GM21529 (cell line): ENCODE measurements at regions not wholly inside any gene's neighbourhood (a gene's known extent, or its start where the extent isn't known, plus 50 kb on each side); places are given as distances from the start of the nearest gene placed in this dataset.
"Not testable (repeated sequence)": the region's sequence is repeated elsewhere in the genome, so short reads cannot be mapped to it uniquely, and the experiment has no call there.

ENCODE experiments used
- ATAC-seq: cut with Tn5 transposase; IDR thresholded peaks from one replicate; pipeline ENCODE4 v1.9.1; 2021; ENCODE audit not compliant: unreplicated experiment

DNA sequence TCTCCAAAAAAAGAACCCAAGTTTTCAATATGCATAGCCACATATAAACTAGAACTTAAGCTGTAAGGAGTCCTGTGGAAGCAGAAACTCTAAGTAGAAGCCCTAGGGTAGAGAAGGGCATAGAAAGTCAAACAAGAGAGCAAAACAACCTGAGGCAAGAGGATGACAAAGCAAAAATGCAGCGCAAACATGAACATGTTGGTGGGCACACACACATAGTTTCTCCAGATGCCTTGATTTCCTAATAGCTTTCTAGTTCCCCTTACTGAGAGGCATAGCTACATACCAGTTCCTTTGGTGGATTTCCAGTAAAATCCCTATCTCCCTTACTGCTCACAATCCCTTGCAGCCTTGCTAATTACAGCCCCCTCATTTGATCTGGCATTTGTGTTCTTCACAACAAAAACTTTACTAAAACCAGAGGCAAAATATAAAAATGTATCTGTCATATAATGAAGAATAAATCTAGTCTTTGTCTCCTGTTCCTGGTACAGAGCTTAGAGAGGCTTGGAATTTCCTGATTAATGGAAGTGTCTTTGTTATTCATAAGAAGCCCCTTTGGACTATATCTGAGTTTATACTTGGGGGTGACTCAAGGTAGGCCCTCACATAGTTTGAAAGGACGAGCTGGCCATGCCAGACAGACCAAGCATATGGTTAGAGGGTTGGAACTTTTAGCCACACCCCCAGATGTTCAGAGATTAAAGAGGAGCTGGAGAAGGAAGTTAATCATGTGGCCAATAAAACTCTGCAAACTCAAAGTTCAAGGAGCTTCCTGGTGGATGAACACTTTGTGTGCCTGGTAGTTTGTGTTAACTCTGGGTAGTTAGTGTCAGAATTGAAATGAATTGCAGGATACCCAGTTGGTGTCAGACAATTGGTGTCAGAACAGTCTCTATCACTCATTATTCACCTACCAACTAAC, 52.7 kb upstream of the ZCCHC13 start:
- no peak for ATAC-seq

DNA sequence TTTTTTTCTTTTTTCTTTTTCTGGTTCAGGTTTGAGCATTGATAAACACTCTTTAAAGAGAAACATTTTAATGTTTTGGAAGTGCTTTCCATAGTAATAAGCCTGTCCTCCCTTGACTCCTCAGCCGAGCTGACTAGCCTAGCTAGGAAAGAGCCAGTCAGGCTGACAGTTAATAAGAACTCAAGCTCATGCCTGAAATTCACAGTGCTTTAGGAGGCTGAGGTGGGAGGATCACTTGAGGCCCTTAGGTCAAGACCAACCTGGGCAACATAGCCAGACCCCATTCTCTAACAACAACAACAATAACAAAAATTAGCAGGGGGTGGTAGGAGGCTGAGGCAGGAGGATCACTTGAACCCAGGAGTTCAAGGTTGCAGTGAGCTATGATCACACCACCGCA, 53.4 kb upstream of the ZCCHC13 start:
- no peak for ATAC-seq

DNA sequence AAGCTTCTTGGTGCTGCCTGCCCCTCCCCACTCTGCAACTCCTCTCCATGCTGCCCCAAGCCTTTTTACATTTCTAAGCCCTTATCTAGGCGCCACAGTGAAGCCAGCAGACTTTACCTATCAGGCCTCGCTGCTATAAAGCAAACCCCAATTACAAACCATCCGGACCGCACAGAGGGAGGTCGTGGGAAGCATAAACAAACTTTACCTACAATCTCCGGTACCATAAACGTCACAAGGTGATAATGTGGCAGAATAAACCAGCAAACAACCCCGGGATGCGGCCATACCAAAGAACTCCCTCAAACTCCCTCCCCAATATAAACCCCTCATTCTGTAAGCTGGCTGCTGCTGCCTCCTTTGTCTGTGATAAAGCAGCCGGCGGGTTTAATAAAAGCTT, 54.0 kb upstream of the ZCCHC13 start:
- ATAC-seq, result no peak

DNA sequence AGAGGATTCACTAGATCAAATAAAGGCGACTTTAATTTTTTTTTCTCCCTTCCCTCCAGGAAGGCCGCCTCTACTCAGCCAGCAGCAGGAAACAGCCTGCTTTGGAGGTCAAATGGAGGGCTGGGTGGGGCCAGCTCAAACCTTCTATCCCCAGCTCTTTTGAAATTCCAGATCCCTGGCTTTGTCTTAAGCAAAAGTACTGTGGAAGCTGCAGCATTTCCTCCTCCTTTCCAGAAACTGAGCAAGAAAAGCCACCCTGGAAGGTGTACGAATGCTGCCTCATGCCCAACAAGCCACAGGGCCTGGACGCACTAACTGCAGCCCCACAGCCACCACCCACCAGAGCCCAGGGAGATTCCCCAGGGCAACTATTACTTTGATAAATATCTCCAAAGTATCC, 55.1 kb upstream of the ZCCHC13 start:
- no peak for ATAC-seq

DNA sequence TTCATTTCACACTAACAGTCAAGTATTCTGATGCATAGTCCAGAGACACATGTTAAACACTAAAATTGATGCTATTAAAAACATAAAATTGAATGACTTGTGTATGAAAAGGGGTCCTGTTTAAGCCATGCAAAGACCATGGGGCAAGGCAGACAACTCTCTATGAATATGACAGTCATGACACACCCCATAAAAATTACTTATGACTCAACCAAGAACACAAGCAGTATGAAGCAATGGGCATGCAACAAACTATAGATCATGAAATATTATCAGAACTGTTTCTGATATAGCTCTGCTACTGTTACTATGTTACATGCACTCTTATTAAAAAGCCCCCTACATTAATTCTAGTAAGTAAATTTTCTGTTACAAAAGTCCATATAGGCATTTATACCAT, 57.5 kb upstream of the ZCCHC13 start:
- no peak for ATAC-seq

DNA sequence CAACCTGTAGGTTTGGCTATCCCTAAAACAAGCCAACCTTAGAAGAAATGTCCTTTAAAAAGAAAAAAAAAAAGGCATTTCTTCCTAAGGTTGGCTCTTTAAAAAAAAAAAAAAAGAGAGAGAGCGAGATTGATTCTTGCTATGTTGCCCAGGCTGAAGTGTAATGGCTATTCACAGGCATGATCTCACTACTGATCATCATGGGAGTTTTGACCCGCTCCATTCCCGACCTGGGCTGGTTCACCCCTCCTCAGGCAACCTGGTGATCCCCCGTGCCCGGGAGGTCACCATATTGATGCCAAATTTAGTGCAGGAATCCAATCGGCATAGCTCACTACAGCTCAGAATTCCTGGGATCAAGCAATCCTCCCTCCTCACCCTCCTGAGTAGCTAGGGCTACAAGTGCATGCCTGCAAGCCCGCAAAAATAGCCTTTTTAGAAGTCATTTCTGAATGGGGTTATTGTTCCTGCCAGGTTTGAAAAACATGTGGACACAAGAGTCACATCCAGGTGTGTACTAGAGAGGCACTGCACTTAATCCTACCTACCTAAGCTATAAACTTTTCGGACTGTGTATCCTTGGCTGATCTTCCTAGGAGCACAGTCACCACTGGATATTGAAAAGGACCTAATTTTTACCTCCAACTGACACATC, 61.4 kb upstream of the ZCCHC13 start:
- no peak for ATAC-seq

DNA sequence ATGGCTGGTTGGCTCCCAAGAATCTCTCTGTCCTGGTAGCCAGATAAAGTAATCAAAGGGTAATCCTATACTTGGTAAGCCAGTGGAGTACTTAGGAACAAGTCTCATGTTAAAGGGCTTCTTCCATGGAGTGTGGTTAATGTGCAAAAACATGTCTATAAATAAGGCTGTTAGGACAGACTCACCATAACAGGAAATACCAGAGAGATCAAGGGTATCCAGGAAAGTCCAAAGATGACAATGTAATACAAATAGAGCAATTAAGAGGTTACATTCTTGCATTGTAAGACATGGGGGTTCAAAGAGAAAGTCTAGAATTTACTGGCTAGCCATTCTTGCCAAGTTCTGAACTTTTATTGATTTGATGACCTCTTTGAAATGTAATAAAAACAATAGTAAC, 61.9 kb upstream of the ZCCHC13 start:
- ATAC-seq, result no peak

DNA sequence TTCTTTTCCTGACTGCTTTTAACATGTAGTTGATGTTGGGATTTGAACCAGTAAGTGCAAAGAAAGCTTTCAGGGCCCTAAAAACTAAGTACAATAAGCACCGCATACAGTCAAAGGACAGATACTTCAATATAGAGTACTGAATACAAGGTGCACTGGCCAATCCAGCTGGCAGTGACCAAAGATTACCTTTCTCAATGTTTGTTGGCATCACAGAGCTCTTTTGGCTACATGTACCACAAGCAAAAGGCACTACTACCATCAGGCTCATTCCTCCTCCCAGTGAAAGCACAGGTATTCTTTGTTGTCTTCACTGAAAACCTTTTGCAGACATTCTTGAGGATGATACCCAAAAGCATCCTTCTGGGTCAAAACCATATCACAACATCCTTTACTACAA, 65.2 kb upstream of the ZCCHC13 start:
- ATAC-seq, result no peak

DNA sequence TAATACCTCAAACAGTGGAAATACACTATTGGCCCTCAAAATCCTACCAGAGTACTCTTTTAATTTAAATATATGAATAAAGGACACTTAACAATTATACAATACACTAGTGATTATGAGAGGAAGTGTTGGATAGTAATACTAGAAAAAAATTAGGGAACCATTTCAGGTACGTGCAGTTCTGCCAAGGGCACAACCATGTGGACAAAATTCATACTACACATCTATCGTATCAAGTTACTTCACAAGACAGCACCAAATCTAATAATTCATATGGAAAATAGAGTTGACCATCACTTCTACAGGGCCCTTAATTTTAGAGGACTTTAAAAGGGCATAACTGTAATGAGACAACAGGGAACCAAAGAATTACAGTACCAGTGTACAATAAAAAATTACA, 69.2 kb upstream of the ZCCHC13 start:
- no peak for ATAC-seq

DNA sequence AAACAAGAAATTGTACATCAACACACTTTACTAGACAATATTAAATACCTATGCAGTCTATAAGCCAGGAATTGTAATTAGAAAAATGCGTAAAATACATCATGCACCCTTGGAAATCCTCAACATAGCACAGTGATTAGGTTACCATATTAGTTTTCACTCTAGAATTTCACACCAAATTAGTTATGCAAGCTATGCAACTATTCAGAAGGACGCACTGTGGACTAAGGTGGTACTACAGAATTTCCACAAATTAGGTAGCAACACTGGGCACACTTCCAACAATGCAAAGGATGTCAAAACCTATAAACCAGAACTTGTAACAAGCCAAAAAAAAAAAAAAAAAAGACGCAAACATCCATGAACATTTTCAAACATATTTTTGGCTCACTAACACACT, 71.1 kb upstream of the ZCCHC13 start:
- ATAC-seq, result peak; percentile 45

DNA sequence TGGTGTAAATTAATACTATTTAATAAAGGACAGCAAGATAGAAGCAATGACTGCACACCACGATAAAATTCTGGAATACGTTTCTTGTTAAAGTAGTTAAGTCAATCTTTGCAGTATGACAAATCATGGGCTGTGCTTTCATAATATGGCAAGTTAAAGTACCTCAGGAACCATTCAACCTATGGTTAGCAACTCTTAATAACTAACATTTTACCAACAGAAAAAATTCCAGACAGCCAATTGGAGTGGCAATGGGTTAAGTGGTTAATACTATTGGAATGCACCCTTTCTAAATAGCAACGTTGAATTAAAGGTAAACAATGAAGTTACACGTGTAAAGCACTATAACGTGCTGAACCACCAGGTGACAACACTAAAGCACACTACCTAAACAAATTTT, 72.4 kb upstream of the ZCCHC13 start:
- no peak for ATAC-seq

DNA sequence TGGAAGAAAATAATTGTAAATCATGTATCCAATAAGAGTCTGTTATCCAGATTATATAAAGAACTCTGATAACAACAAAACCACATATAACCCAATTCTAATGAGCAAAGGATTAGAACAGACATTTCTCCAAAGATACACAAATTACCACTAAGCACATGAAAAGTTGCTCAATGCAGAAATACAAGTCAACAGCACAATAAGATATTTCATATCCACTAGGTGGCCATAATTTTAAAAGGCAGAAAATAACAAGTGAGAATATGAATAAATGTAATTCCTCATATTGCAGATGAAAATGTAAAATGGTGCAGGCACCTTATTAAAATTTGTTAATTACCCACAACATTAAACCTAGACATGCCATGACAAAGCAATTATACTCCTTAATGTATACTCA, 73.9 kb upstream of the ZCCHC13 start:
- no peak for ATAC-seq

DNA sequence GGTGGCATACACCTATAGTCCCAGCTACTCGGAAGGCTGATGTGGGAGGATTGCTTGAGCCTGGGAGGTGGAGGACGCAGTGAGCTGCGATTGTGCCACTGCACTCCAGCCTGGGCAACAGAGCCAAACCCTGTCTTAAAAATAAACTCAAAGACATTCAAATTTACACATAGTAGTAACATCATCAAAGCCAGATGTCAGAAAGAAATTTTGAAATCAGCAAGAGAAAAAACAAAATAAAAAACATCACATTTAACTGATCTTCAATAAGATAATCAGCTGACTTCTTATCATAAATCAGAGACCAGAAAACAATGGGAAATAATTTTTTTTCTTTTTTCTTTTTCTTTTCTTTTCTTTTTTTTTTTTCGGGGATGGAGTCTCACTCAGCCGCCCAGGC, 78.9 kb upstream of the ZCCHC13 start:
- ATAC-seq, result no peak

DNA sequence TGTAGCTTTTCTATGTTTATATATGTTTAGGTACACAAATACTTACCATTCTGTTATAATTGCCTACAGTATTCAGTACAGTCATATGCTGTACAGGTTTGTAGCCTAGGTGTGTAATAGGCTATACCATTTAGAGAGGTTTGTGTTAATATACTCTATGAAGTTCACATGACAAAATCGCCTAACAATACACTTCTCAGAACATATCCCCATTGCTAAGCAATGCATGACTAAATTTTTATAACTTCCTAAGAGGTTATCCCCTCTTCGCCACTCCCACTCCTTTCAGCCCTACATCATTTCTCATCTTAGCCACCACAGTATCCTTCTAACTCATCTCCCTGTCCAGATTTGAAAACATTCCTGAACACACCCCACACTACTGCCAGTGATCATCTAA, 83.7 kb upstream of the ZCCHC13 start:
- no peak for ATAC-seq

DNA sequence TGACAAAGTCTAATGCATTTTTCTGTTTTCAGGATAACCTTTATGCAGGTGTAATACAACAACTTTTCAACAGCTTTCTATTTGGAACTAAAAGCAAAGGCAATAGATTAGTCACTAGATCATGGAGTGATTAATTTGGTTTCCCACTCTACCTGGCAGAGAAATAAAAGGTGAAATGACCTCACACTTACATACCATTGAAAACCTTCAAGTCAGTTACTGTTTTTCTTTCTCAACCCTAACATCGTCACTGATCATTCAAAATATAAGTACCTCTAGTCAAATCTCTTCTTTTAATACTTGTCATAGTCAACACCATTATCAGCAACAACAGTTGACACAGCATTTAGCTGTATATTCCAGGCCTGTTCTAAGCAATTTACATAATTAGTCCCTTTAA, 85.1 kb upstream of the ZCCHC13 start:
- ATAC-seq, result no peak

DNA sequence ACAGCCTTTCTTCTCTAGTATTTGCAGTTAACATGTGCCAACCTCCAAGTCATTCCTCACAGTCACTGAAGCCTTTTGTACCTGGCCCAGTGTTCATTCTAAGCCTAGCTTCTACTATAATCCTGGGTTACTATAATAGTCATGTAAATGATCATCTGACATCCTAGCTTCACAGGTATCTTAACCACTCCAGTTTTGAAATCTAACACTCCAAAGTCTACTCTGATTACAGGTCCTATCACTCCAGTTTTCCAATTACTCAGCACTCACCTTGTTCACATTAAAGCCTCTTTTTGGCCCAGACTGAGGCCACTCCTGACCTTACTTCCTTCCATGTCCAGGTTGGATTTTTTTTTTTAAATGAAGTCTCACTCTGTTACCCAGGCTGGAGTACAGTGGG, 87.6 kb upstream of the ZCCHC13 start:
- ATAC-seq, result no peak

DNA sequence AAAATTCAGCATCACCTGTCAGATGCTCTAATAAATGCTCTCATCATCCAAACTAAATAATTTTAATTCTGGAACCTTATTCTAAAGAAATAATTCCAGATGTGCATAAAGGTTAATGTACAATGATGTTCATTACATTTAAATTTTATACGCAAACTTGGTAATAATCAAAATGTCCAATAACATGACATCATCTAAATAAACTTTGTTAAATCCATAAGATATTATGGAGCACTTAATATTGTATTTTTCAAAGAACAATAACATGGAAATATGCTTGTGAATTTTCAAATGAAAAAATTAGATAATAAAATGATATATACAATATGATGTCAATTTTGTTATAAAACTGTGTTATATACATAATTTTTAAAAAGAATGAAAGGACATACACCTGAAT, 92.1 kb upstream of the ZCCHC13 start:
- ATAC-seq, result no peak

DNA sequence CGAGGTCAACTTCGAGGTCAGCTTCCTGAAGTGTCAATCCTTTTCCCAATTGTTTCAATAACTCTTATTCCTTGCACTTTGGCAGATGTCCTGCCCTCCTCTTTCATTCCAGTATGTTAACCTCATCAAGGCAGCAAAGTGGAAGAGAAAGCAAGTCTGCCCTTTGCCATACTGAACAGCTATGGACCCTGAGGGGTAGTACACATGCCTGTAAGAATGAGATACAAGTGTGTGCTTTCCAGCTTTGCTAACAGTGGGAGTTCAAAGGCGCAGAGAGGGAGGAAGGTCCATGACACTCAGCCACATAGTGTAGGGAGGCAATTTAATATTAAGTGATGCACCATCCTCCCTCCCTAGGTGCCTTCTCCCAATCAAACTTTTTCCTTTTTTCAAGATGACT, 96.4 kb upstream of the ZCCHC13 start:
- no peak for ATAC-seq

DNA sequence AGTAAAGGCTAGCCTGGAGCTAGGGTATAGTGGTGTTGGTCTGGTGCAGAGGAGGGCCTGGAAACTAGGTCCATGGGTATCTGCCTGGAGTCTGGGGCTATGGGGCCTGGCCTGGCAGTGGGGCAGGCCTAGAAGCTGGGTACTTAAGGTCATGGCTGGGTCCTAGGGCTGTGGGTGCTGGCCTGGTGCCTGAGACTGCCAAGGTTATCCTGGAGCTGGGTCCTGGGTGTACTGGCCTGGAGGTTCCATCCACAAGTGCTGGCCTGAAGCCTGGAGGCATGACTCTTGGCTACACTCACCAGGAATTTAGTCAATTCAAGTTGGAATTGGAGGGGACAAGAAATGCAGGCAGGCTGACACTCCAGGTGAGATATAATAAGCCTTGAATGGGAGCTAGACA, 108.4 kb upstream of the ZCCHC13 start:
- no peak for ATAC-seq

DNA sequence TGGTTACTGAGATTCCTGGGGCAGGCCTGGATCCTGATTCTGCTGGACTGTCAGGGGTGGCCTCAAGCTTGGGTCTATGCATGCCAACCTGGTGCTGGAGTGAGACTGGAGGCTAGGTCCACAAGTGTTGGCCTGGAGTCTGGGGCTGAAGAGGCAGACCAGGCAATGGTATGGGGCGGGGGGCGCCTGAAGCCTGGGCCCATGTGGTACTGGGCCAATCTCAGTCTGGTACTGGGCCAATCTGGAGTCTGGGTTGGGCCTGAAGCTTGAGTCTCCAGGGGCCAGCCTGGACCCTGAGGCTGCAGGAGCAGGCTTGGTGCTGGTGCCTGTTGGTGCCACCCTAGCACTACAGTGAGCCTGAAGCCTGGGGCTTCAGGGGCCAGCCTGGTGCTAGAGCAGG, 108.9 kb upstream of the ZCCHC13 start:
- no peak for ATAC-seq

DNA sequence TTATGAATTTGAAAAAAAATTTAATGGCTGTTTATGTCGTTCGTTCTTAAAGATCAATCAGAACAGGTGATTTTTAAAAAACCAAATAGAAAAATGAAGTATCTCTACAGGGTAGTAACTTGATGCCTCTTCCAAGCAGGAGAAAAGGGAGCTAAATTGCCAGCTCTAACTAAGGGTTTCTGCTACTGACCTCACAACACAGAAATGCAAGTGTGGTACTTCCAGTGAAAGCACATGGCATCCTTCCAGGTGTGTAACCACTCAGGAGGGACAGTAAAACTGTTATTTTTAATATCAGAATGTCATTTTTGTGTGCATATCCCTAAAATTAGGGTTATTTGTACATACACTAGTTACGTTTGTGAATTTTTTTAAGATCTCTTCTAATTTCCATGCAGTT, 116.8 kb upstream of the ZCCHC13 start:
- ATAC-seq, result no peak

DNA sequence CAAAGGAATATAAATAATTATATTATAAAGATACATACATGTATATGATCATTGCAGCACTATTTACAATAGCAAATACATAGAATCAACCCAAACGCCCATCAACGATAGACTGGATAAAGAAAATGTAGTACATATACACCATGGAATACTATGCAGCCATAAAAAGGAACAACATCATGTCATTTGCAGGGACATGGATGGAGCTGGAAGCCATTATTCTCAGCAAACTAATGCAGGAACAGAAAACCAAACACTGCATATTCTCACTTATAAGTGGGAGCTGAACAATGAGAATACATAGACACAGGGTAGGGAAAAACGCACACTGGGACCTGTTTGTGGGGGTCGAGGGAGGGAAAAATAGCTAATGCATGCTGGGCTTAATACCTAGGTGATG, 120.9 kb upstream of the ZCCHC13 start:
- ATAC-seq, result not testable (repeated sequence)

DNA sequence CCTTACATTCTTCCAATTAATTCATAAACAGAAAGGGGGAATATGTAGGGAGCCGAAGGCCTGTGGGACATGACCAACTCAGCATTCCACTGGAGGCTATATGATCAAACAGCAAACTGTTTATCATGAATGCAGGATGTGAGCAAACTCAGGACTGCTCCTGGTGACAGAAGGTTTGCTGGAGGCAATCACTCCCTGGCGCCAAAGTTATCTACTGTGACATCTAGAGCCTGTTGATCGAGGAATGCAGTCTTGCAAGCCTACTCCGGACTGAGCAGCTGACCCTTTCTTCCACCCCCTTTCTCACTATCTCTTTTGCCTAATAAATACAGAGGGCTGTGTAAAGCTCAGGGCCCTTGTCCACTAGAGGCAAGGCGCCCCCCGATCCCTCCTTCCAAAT, 122.0 kb upstream of the ZCCHC13 start:
- ATAC-seq, result not testable (repeated sequence)
